Peyer's patch (tissue), 4 donors: ENCODE measurements at regions not wholly inside any gene's neighbourhood (a gene's known extent, or its start where the extent isn't known, plus 50 kb on each side); places are given as distances from the start of the nearest gene placed in this dataset.

Experiments used
- DNase-seq, 3 donors: peaks; one replicate each; pipeline ENCODE4 v3.0.0-alpha.2; 2017 to 2019
- H3K27ac ChIP-seq, 4 donors: fragments of 200-600 bp; sonication (generic); one replicate each; pipeline ENCODE4 v1.5.1; 2016 to 2019
- H3K27me3 ChIP-seq, 2 donors: fragments of 200-600 bp; sonication (generic); one replicate each; pipeline ENCODE4 v1.5.1; 2019
- H3K36me3 ChIP-seq, 3 donors: fragments of 200-600 bp; sonication (generic); one replicate each; pipeline ENCODE4 v1.5.1; 2016 to 2019
- H3K4me1 ChIP-seq, 4 donors: fragments of 200-600 bp; sonication (generic); one replicate each; pipeline ENCODE4 v1.5.1; 2016 to 2019
- H3K4me3 ChIP-seq, 4 donors: fragments of 200-600 bp; sonication (generic); 1 replicate in 3 of 4; 2 replicates in 1 of 4; pipeline ENCODE4 v1.5.1; 2016 to 2019; ENCODE audit warnings: mild to moderate bottlenecking in 1 of 4
- H3K9me3 ChIP-seq, 4 donors: fragments of 200-600 bp; sonication (generic); one replicate each; pipeline ENCODE4 v1.5.1; 2016 to 2019; ENCODE audit warnings: mild to moderate bottlenecking in 1 of 4
- POLR2A ChIP-seq, 2 donors: fragments of 450-650 bp; IDR thresholded peaks; one replicate each; pipeline ENCODE4 v1.5.1; 2017; ENCODE audit warnings: antibody characterized with exemption in 2 of 2, mild to moderate bottlenecking in 2 of 2, moderate library complexity in 2 of 2
- TF ChIP-seq, protein P1 (sequence below), 6 experiments: fragments of 450-650 bp in 4 of 6; fragments of 200-600 bp in 2 of 6; sonication (generic) in 1 of 6; IDR thresholded peaks; one replicate each; pipeline ENCODE4 v1.5.1; 2017 to 2019; ENCODE audit warnings: antibody characterized with exemption in 6 of 6, mild to moderate bottlenecking in 3 of 6, moderate library complexity in 1 of 6

DNA sequence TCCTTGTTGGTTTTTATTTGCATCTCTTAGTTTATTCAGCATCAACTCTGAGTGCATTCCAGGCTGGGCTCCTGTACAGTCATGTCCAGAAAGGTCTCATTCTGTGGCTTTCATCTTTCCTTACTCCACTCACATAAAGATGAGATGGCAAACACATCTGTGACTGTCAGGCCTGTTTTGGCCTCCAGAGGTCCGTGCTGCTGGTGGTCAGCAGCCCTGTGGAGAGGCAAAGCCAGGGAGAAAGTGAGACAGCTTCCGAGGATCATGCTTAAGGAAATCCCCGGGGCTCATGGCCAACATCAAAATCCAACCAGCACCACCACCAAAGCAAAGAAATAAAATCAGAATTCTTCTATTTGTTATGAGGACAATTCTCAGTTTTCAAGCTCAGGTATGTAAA, 96.1 kb upstream of the HIVEP3 start:
- H3K9me3 ChIP-seq, result no peaks in the 10 kb centered on the region
- H3K27ac ChIP-seq, result no peak overlapping the region
- no peaks in the 10 kb centered on the region for H3K36me3 ChIP-seq
- DNase-seq, result no peak
- H3K27me3 ChIP-seq, result no peaks in the 10 kb centered on the region
- no peak overlapping the region for H3K4me3 ChIP-seq
- H3K4me1 ChIP-seq, result peaks cover 0 to 5% (median 0%) of the 10 kb centered on the region in 4 donors
- TF ChIP-seq, protein P1, sequence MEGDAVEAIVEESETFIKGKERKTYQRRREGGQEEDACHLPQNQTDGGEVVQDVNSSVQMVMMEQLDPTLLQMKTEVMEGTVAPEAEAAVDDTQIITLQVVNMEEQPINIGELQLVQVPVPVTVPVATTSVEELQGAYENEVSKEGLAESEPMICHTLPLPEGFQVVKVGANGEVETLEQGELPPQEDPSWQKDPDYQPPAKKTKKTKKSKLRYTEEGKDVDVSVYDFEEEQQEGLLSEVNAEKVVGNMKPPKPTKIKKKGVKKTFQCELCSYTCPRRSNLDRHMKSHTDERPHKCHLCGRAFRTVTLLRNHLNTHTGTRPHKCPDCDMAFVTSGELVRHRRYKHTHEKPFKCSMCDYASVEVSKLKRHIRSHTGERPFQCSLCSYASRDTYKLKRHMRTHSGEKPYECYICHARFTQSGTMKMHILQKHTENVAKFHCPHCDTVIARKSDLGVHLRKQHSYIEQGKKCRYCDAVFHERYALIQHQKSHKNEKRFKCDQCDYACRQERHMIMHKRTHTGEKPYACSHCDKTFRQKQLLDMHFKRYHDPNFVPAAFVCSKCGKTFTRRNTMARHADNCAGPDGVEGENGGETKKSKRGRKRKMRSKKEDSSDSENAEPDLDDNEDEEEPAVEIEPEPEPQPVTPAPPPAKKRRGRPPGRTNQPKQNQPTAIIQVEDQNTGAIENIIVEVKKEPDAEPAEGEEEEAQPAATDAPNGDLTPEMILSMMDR (IDR thresholded peaks at IDR 0.05), result no peak
- TF ChIP-seq POLR2A (IDR thresholded peaks at IDR 0.05), result no peak

DNA sequence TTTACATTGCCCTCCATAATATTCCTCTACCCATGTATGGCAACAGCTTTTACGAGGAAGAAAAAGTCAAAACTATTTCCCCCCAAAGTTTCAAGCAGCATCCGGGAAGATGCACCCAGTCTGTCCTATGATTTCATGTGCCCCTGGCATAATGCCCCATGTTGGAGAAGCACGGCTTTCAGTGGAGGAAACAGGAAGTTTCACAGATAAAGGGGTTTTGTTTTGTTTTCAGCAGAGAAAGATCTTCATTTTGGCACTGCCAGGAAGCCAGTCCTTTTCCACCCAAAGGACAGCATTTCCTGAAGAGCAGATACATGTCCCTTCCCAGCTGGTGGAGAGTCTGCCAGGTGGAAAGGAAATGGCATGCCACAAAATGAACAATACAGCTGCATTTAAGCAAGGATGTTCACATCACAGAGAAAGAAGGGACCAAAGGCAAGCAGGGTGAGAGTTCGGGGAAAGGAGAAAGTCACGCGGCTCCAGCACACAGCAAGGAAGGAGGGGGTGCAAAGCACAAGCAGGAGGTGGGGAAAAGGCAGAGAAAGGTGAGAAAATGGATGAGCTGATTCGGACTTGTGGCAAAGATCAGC, 95.3 kb upstream of the HIVEP3 start:
- Histone ChIP-seq H3K4me3 (no peak overlapping the region), H3K9me3 (no peaks in the 10 kb centered on the region), H3K27me3 (no peaks in the 10 kb centered on the region), H3K36me3 (no peaks in the 10 kb centered on the region), H3K27ac (no peak overlapping the region), H3K4me1 (peaks cover 0 to 5% (median 0%) of the 10 kb centered on the region in 4 donors)
- TF ChIP-seq, protein P1 (IDR thresholded peaks at IDR 0.05), result no peak
- no peak for DNase-seq

DNA sequence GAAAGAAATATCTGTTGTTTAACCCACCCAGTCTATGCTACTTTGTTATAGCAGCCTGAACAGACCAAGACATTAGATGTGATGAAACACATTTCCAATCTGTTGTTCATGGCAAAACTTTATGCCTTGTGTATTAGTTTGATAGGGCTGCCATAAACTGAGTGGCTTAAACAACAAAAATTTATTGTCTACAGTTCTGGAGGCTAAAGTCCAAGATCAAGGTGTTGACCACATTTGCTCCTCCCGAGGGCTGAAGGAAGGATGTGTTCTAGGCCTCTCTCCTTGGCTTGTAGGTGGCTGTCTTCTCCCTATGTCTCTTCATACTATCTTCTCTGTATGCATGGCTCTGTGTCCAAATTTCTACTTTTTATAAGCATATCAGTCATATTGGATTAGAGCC, 94.1 kb upstream of the HIVEP3 start:
- no peak for DNase-seq
- H3K27ac ChIP-seq, result no peak overlapping the region

DNA sequence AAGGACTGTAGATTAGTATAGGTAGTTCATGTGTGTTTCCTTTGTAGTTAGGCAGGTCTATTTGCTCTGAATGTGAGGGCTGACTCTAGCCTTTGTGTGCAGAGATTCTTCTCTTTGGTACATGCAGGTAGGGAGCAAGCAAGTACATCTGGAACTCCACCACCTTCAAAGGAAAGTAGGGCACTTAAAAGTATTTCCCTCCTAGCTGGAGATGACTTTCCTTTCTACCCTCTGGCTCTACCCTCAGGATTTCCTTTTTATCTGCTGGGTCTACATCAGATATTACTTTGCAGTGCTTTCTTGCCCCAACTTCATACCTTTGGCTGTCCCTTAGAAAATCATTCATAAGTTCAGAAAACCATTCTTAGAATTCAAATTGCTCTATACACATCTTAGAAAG, 91.7 kb upstream of the HIVEP3 start:
- no peak overlapping the region for H3K27ac ChIP-seq
- no peaks in the 10 kb centered on the region for H3K27me3 ChIP-seq
- TF ChIP-seq POLR2A (IDR thresholded peaks at IDR 0.05), result no peak
- TF ChIP-seq, protein P1 (IDR thresholded peaks at IDR 0.05), result no peak
- no peak for DNase-seq
- no peaks in the 10 kb centered on the region for H3K36me3 ChIP-seq
- no peak overlapping the region for H3K4me3 ChIP-seq
- peaks cover 0 to 5% (median 0%) of the 10 kb centered on the region in 4 donors for H3K4me1 ChIP-seq
- H3K9me3 ChIP-seq, result no peaks in the 10 kb centered on the region

More for the DNA sequence above, 94.1 kb upstream of the HIVEP3 start:
- no peak for TF ChIP-seq POLR2A (IDR thresholded peaks at IDR 0.05)
- TF ChIP-seq, protein P1 (IDR thresholded peaks at IDR 0.05), result no peak
- H3K4me1 ChIP-seq, result peaks cover 0 to 5% (median 0%) of the 10 kb centered on the region in 4 donors
- H3K9me3 ChIP-seq, result no peaks in the 10 kb centered on the region
- H3K36me3 ChIP-seq, result no peaks in the 10 kb centered on the region
- H3K4me3 ChIP-seq, result no peak overlapping the region
- H3K27me3 ChIP-seq, result no peaks in the 10 kb centered on the region

DNA sequence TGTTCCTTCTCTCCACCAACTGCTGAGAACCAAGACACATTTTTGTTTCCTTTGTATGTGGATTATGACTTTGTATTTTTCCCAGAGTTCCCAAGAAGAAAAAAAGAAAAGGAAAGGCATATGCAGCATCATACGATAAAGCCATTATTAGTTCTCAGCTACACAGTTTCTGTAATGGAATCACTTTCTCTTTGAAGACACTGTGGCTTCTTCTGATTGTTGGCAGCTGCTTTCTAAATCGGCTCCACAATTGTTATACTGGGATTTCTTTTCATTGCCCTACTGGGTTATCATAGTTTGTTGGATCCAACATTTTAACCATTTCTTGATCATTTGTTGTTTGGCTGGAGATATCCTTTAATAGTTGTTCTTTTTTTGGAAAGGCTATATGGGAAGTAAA, 89.5 kb upstream of the HIVEP3 start:
- Histone ChIP-seq H3K27me3 (no peaks in the 10 kb centered on the region), H3K4me3 (no peak overlapping the region), H3K27ac (no peak overlapping the region), H3K36me3 (no peaks in the 10 kb centered on the region), H3K9me3 (no peaks in the 10 kb centered on the region), H3K4me1 (peaks cover 0 to 5% (median 0%) of the 10 kb centered on the region in 4 donors)
- TF ChIP-seq, protein P1 (IDR thresholded peaks at IDR 0.05), result no peak
- no peak for TF ChIP-seq POLR2A (IDR thresholded peaks at IDR 0.05)
- no peak for DNase-seq

DNA sequence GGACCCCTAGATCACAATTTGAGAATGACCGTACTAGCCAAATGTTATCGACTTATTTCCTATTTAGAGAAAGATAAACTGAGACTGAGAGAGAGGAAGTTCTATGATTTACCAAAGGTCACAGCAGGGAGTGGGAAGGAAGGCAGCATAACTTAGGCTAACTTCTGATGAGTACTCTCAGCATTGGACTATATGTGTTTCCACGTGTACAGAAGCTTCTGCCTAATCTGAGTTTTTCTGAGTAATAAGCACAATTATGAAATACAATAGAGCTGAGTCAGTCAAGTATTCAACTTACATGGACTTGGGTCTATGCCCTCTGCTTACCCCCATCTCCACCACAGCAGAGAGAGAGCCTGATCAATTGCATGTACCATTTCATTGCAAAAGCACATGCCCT, 88.1 kb upstream of the HIVEP3 start:
- no peaks in the 10 kb centered on the region for H3K4me1 ChIP-seq
- TF ChIP-seq POLR2A (IDR thresholded peaks at IDR 0.05), result no peak
- TF ChIP-seq, protein P1 (IDR thresholded peaks at IDR 0.05), result no peak
- H3K36me3 ChIP-seq, result no peaks in the 10 kb centered on the region
- no peak overlapping the region for H3K4me3 ChIP-seq
- H3K9me3 ChIP-seq, result no peaks in the 10 kb centered on the region
- no peaks in the 10 kb centered on the region for H3K27me3 ChIP-seq
- H3K27ac ChIP-seq, result no peak overlapping the region
- no peak for DNase-seq
